ENCODE measurements at regions not wholly inside any gene's neighbourhood (a gene's known extent, or its start where the extent isn't known, plus 50 kb on each side); places are given as distances from the start of the nearest gene placed in this dataset.

GRCh38 chr5:29811914-29812679 lies 1381.4 kb upstream of the CDH6 start:
- no peaks in the 10 kb centered on the region for H3K36me3 ChIP-seq
- no peak overlapping the region for H3K27ac ChIP-seq
- no peak for DNase-seq (ENCODE audit: low spot score)
- H3K27me3 ChIP-seq (replicated peaks; ENCODE audit: insufficient read depth), result no peaks in the 10 kb centered on the region
- WGBS, result 63% methylated on average over 2 of the region's 2 CpGs
- intact Hi-C loops (cut with DNase I), result no loop called here
- TF ChIP-seq POLR2A (IDR thresholded peaks at IDR 0.05) (no peak), CTCF (IDR thresholded peaks at IDR 0.05) (peak in 1 of 4 experiments; percentile 42), POLR2AphosphoS5 (IDR thresholded peaks at IDR 0.05) (no peak)
- H3K4me3 ChIP-seq, result no peak overlapping the region
- no peaks in the 10 kb centered on the region for H3K9me3 ChIP-seq
- no peaks in the 10 kb centered on the region for H3K4me1 ChIP-seq (replicated peaks)

GRCh38 chr5:29805804-29806203 lies 1387.7 kb upstream of the CDH6 start:
- Histone ChIP-seq H3K27me3 (replicated peaks; ENCODE audit: insufficient read depth) (no peaks in the 10 kb centered on the region), H3K36me3 (no peaks in the 10 kb centered on the region), H3K4me1 (replicated peaks) (no peaks in the 10 kb centered on the region), H3K4me3 (no peak overlapping the region), H3K27ac (peak overlapping the region in 1 of 2 donors; percentile 35), H3K9me3 (no peaks in the 10 kb centered on the region)
- 88% methylated on average over 3 of the region's 3 CpGs for WGBS
- intact Hi-C loops (cut with DNase I), result no loop called here
- TF ChIP-seq POLR2A (IDR thresholded peaks at IDR 0.05) (no peak), POLR2AphosphoS5 (IDR thresholded peaks at IDR 0.05) (no peak)
- DNase-seq (ENCODE audit: low spot score), result no peak

- intact Hi-C loops (cut with DNase I), result no loop called here
- DNase-seq (ENCODE audit: low spot score), result no peak
- no peak for TF ChIP-seq POLR2AphosphoS5 (IDR thresholded peaks at IDR 0.05)
- H3K27me3 ChIP-seq (replicated peaks; ENCODE audit: insufficient read depth), result no peaks in the 10 kb centered on the region
- no peaks in the 10 kb centered on the region for H3K36me3 ChIP-seq
- H3K9me3 ChIP-seq, result no peaks in the 10 kb centered on the region
- no peak overlapping the region for H3K27ac ChIP-seq
- H3K4me1 ChIP-seq (replicated peaks), result no peaks in the 10 kb centered on the region
- 55% methylated on average over 5 of the region's 5 CpGs for WGBS
- no peak overlapping the region for H3K4me3 ChIP-seq
These were observed 1392.7 kb upstream of the CDH6 start for GRCh38 chr5:29800752-29801151.

- Histone ChIP-seq H3K4me3 (no peak overlapping the region), H3K4me1 (replicated peaks) (no peaks in the 10 kb centered on the region), H3K9me3 (no peaks in the 10 kb centered on the region), H3K27me3 (replicated peaks; ENCODE audit: insufficient read depth) (no peaks in the 10 kb centered on the region), H3K36me3 (no peaks in the 10 kb centered on the region), H3K27ac (no peak overlapping the region)
- intact Hi-C loops (cut with DNase I), result no loop called here
- TF ChIP-seq CTCF (IDR thresholded peaks at IDR 0.05) (no peak), POLR2AphosphoS5 (IDR thresholded peaks at IDR 0.05) (no peak), POLR2A (IDR thresholded peaks at IDR 0.05) (no peak)
- 83% methylated on average over 2 of the region's 2 CpGs for WGBS
- no peak for DNase-seq (ENCODE audit: low spot score)
These were observed 1397.5 kb upstream of the CDH6 start for GRCh38 chr5:29796013-29796412.

GRCh38 chr5:29795096-29795652 lies 1398.3 kb upstream of the CDH6 start:
- H3K9me3 ChIP-seq, result no peaks in the 10 kb centered on the region
- WGBS, result 45% methylated on average over 2 of the region's 2 CpGs
- intact Hi-C loops (cut with DNase I), result no loop called here
- H3K27me3 ChIP-seq (replicated peaks; ENCODE audit: insufficient read depth), result no peaks in the 10 kb centered on the region
- H3K4me3 ChIP-seq, result no peak overlapping the region
- TF ChIP-seq POLR2AphosphoS5 (IDR thresholded peaks at IDR 0.05) (no peak), CTCF (IDR thresholded peaks at IDR 0.05) (no peak), POLR2A (IDR thresholded peaks at IDR 0.05) (no peak)
- no peaks in the 10 kb centered on the region for H3K4me1 ChIP-seq (replicated peaks)
- DNase-seq (ENCODE audit: low spot score), result no peak
- H3K36me3 ChIP-seq, result no peaks in the 10 kb centered on the region
- no peak overlapping the region for H3K27ac ChIP-seq

All from prostate gland (tissue), 2 donors.